ENCODE measurements at regions not wholly inside any gene's neighbourhood (a gene's known extent, or its start where the extent isn't known, plus 50 kb on each side); places are given as distances from the start of the nearest gene placed in this dataset.

DNA sequence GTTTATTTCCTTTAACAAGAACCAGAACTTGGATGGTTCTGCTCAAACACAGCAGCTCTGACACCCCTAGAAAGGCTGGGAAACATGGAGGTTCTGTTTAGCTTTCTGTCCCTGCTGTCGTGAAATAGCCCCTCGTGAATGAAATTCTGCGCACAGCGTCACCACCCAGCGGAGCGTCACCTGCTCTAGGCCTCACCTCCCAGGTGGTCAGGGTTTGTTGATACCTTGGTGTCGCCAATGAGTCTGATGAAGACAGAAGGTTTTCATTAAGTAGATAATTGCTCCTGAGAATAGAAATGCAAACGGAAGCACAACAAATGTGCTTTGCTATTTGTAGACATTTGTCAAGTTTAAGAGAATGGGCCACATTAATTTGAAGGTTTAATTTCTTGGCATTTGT lies 135.1 kb downstream of the EDN3 start:
- H3K79me1 ChIP-seq (ENCODE audit: low read length): no peaks in the 10 kb centered on the region

DNA sequence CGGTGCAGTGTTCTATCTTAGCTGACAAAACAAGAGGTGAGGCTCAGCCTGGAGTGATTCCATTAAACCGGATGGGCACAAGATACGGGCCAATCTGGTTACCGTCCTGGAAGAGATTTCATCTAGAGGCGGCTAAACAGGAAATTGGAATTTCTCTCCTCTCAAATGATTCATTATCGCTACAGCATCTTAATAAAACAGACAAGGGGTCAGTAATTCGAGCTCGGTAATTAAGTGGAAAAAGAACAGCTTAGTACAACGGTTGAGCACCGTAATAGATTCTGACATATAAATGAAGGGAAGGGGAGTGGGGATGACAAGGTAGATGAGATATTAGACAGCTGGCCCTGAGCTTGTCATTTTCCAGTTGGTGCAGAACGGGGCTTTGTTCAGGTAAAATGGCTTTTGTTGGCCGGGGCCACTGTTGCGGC lies 137.2 kb downstream of the EDN3 start:
- Histone ChIP-seq H3K79me2 (ENCODE audit: control insufficient read depth, insufficient read depth, low read length, poor library complexity) (no peaks in the 10 kb centered on the region), H3K18ac (ENCODE audit: low read length) (no peak overlapping the region), H4K12ac (ENCODE audit: low read depth, low read length) (no peak overlapping the region), H3K9me3 (ENCODE audit: insufficient read depth, low read depth, low read length) (no peaks in the 10 kb centered on the region), H3K4me2 (ENCODE audit: low read length) (no peak overlapping the region), H3K23ac (ENCODE audit: low read length) (no peak overlapping the region), H3K9ac (ENCODE audit: low read length) (no peak overlapping the region), H4K91ac (ENCODE audit: low read depth, low read length) (no peak overlapping the region), H3K4me1 (ENCODE audit: control insufficient read depth in 1 of 2, insufficient read depth in 2 of 2, low read length in 2 of 2) (peaks cover 7 to 8% of the 10 kb centered on the region in 2 experiments), H3K27me3 (ENCODE audit: insufficient read depth, low read length) (peaks cover 3% of the 10 kb centered on the region), H3K36me3 (ENCODE audit: control insufficient read depth in 1 of 2, insufficient read depth in 2 of 2, low read length in 2 of 2) (no peaks in the 10 kb centered on the region), H3K4ac (ENCODE audit: low read depth, low read length) (no peak overlapping the region), H2BK120ac (ENCODE audit: insufficient read depth, low read length, poor library complexity) (no peak overlapping the region), H2BK5ac (ENCODE audit: low read depth, low read length, poor library complexity) (no peak overlapping the region), H3K27ac (ENCODE audit: low read depth, low read length) (no peak overlapping the region), H2AK5ac (ENCODE audit: low read length) (no peak overlapping the region), H3K79me1 (ENCODE audit: low read length) (no peaks in the 10 kb centered on the region), H2BK12ac (ENCODE audit: low read length) (no peak overlapping the region), H2AFZ (ENCODE audit: insufficient read depth, low read length, poor library complexity) (no peak overlapping the region), H3K14ac (ENCODE audit: low read length) (no peak overlapping the region), H3K4me3 (ENCODE audit: low read depth, low read length) (no peak overlapping the region), H4K8ac (ENCODE audit: low read depth, low read length) (no peak overlapping the region)
- DNase-seq: no peak
- WGBS (ENCODE audit: extremely low coverage, insufficient coverage, insufficient read length): no CpG with 5 or more reads among the region's 13 CpGs

More for the DNA sequence above, 135.1 kb downstream of the EDN3 start:
- Histone ChIP-seq H2BK5ac (ENCODE audit: low read depth, low read length, poor library complexity) (no peak overlapping the region), H3K9me3 (ENCODE audit: insufficient read depth, low read depth, low read length) (no peaks in the 10 kb centered on the region), H3K23ac (ENCODE audit: low read length) (no peak overlapping the region), H4K12ac (ENCODE audit: low read depth, low read length) (no peak overlapping the region), H2AK5ac (ENCODE audit: low read length) (no peak overlapping the region), H3K4me1 (ENCODE audit: control insufficient read depth in 1 of 2, insufficient read depth in 2 of 2, low read length in 2 of 2) (peaks cover 7 to 8% of the 10 kb centered on the region in 2 experiments), H3K36me3 (ENCODE audit: control insufficient read depth in 1 of 2, insufficient read depth in 2 of 2, low read length in 2 of 2) (no peaks in the 10 kb centered on the region), H3K9ac (ENCODE audit: low read length) (no peak overlapping the region), H3K27ac (ENCODE audit: low read depth, low read length) (no peak overlapping the region), H3K4me3 (ENCODE audit: low read depth, low read length) (no peak overlapping the region), H2BK12ac (ENCODE audit: low read length) (no peak overlapping the region), H3K79me2 (ENCODE audit: control insufficient read depth, insufficient read depth, low read length, poor library complexity) (no peaks in the 10 kb centered on the region), H3K4me2 (ENCODE audit: low read length) (no peak overlapping the region), H2AFZ (ENCODE audit: insufficient read depth, low read length, poor library complexity) (no peak overlapping the region), H4K91ac (ENCODE audit: low read depth, low read length) (no peak overlapping the region), H3K27me3 (ENCODE audit: insufficient read depth, low read length) (no peaks in the 10 kb centered on the region), H4K8ac (ENCODE audit: low read depth, low read length) (no peak overlapping the region), H2BK120ac (ENCODE audit: insufficient read depth, low read length, poor library complexity) (no peak overlapping the region), H3K18ac (ENCODE audit: low read length) (no peak overlapping the region), H3K14ac (ENCODE audit: low read length) (no peak overlapping the region), H3K4ac (ENCODE audit: low read depth, low read length) (no peak overlapping the region)
- no peak for DNase-seq
- no CpG with 5 or more reads among the region's 8 CpGs for WGBS (ENCODE audit: extremely low coverage, insufficient coverage, insufficient read length)

DNA sequence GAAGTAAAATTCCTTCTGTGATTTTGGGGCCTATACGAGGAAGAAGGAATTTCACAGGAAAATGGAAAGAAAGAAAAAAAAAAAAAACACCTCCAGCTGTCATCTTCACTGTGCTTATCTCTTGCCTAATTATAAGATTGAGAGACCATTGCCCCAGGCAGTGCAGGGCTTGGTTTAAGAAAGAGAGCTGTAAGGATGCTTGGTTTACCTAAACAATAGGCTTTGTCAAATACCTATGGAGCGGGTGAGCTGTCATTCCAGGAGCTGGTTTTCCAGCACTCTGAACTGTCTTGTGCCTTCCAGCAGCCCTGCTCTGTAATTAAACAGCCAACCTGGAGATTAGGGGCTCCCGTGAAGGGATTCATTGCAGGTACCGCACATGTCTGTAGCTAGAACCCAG lies 137.8 kb downstream of the EDN3 start:
- no peak overlapping the region for H2BK12ac ChIP-seq (ENCODE audit: low read length)
- no peak overlapping the region for H2AK5ac ChIP-seq (ENCODE audit: low read length)
- H3K79me2 ChIP-seq (ENCODE audit: control insufficient read depth, insufficient read depth, low read length, poor library complexity): no peaks in the 10 kb centered on the region
- DNase-seq: peak; percentile 77 to 81
- H4K12ac ChIP-seq (ENCODE audit: low read depth, low read length): no peak overlapping the region
- H2AFZ ChIP-seq (ENCODE audit: insufficient read depth, low read length, poor library complexity): no peak overlapping the region
- H3K4me1 ChIP-seq (ENCODE audit: control insufficient read depth in 1 of 2, insufficient read depth in 2 of 2, low read length in 2 of 2): peaks cover 7 to 8% of the 10 kb centered on the region in 2 experiments
- H2BK120ac ChIP-seq (ENCODE audit: insufficient read depth, low read length, poor library complexity): no peak overlapping the region
- no peak overlapping the region for H3K14ac ChIP-seq (ENCODE audit: low read length)
- H3K9ac ChIP-seq (ENCODE audit: low read length): no peak overlapping the region
- H3K4ac ChIP-seq (ENCODE audit: low read depth, low read length): no peak overlapping the region
- no peaks in the 10 kb centered on the region for H3K9me3 ChIP-seq (ENCODE audit: insufficient read depth, low read depth, low read length)
- H2BK5ac ChIP-seq (ENCODE audit: low read depth, low read length, poor library complexity): no peak overlapping the region
- no peak overlapping the region for H3K27ac ChIP-seq (ENCODE audit: low read depth, low read length)
- H4K91ac ChIP-seq (ENCODE audit: low read depth, low read length): no peak overlapping the region
- H3K79me1 ChIP-seq (ENCODE audit: low read length): no peaks in the 10 kb centered on the region
- H3K18ac ChIP-seq (ENCODE audit: low read length): no peak overlapping the region
- H3K4me2 ChIP-seq (ENCODE audit: low read length): no peak overlapping the region
- peaks cover 3% of the 10 kb centered on the region for H3K27me3 ChIP-seq (ENCODE audit: insufficient read depth, low read length)
- no peaks in the 10 kb centered on the region for H3K36me3 ChIP-seq (ENCODE audit: control insufficient read depth in 1 of 2, insufficient read depth in 2 of 2, low read length in 2 of 2)
- no peak overlapping the region for H3K4me3 ChIP-seq (ENCODE audit: low read depth, low read length)
- WGBS (ENCODE audit: extremely low coverage, insufficient coverage, insufficient read length): no CpG with 5 or more reads among the region's 4 CpGs
- H3K23ac ChIP-seq (ENCODE audit: low read length): no peak overlapping the region
- H4K8ac ChIP-seq (ENCODE audit: low read depth, low read length): no peak overlapping the region

DNA sequence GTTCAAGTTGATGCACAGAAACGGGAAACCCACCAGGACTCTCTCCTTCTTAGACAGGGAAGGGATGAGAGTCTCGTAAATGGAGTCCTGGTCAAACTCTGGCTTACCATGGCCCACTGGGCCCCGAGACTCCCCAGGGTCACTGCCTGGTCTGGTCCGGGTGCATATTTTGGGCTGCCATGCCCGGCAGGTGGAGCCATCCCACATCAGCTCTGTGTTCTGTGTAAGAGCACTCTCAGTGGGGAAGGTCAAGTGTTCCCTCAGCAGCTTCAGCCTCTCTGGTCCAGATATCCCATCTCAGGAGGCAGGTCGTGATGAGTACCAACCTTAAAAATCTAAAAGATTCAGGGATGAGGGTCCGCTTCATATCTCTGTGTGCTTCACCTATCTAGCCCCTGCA lies 138.8 kb downstream of the EDN3 start:
- no CpG with 5 or more reads among the region's 7 CpGs for WGBS (ENCODE audit: extremely low coverage, insufficient coverage, insufficient read length)

More for the DNA sequence above, 138.8 kb downstream of the EDN3 start:
- H3K4ac ChIP-seq (ENCODE audit: low read depth, low read length): no peak overlapping the region
- no peak overlapping the region for H4K91ac ChIP-seq (ENCODE audit: low read depth, low read length)
- H3K36me3 ChIP-seq (ENCODE audit: control insufficient read depth in 1 of 2, insufficient read depth in 2 of 2, low read length in 2 of 2): no peaks in the 10 kb centered on the region
- H2BK120ac ChIP-seq (ENCODE audit: insufficient read depth, low read length, poor library complexity): no peak overlapping the region
- H2AK5ac ChIP-seq (ENCODE audit: low read length): no peak overlapping the region
- no peaks in the 10 kb centered on the region for H3K79me1 ChIP-seq (ENCODE audit: low read length)
- no peak overlapping the region for H3K4me2 ChIP-seq (ENCODE audit: low read length)
- no peaks in the 10 kb centered on the region for H3K9me3 ChIP-seq (ENCODE audit: insufficient read depth, low read depth, low read length)
- H2AFZ ChIP-seq (ENCODE audit: insufficient read depth, low read length, poor library complexity): no peak overlapping the region
- no peak overlapping the region for H4K8ac ChIP-seq (ENCODE audit: low read depth, low read length)
- peaks cover 3% of the 10 kb centered on the region for H3K27me3 ChIP-seq (ENCODE audit: insufficient read depth, low read length)
- H3K14ac ChIP-seq (ENCODE audit: low read length): no peak overlapping the region
- no peak overlapping the region for H3K9ac ChIP-seq (ENCODE audit: low read length)
- H3K23ac ChIP-seq (ENCODE audit: low read length): no peak overlapping the region
- no peak overlapping the region for H3K27ac ChIP-seq (ENCODE audit: low read depth, low read length)
- no peak overlapping the region for H3K18ac ChIP-seq (ENCODE audit: low read length)
- H3K79me2 ChIP-seq (ENCODE audit: control insufficient read depth, insufficient read depth, low read length, poor library complexity): no peaks in the 10 kb centered on the region
- H2BK12ac ChIP-seq (ENCODE audit: low read length): no peak overlapping the region
- H2BK5ac ChIP-seq (ENCODE audit: low read depth, low read length, poor library complexity): no peak overlapping the region
- peaks cover 6 to 8% of the 10 kb centered on the region in 2 experiments for H3K4me1 ChIP-seq (ENCODE audit: control insufficient read depth in 1 of 2, insufficient read depth in 2 of 2, low read length in 2 of 2)
- no peak overlapping the region for H4K12ac ChIP-seq (ENCODE audit: low read depth, low read length)
- no peak for DNase-seq
- no peak overlapping the region for H3K4me3 ChIP-seq (ENCODE audit: low read depth, low read length)
